ENCODE measurements at regions not wholly inside any gene's neighbourhood (a gene's known extent, or its start where the extent isn't known, plus 50 kb on each side); places are given as distances from the start of the nearest gene placed in this dataset.

DNA sequence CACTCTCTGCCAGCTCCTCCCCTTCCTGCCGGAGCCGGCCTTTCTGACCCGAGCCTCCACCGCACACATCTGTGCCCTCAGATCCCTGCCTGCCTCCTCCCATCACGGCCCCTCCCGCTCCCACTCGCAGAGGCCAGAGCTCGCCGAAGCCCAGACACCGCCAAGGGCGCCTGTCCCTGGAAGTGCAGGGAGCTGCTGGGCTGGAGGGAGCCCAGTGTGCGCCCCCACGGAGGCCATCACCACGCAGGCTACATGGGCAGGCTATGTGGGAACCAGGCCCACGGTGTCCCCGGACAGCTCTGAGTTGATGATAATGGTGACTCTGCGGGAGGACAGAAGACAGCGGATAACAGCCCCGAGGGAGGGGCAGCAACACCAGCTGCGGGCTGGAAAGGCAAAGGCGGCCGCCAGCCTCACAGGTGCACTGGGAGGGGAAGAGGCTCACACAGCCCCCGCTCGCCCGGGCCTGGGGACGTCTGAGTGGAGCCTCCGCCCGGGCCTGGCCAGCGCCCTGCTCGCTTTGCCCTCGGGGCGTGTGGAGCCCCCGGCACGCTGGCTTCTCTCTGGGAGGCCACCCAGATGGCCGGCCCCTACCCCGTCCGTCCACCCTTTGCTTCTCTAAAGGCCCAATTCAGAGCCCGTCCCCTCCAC is 154.9 kb downstream of the DLL1 start:
- no peak for TF ChIP-seq CTCF (IDR thresholded peaks at IDR 0.05; ENCODE audit: borderline replicate concordance, extremely low read depth, low read length, poor library complexity, severe bottlenecking)
- no peak for TF ChIP-seq EZH2 (IDR thresholded peaks at IDR 0.05; ENCODE audit: borderline replicate concordance, low read depth, low read length, severe bottlenecking)

Data from DND-41 (cell line).